GM19043 (cell line): ENCODE measurements at regions not wholly inside any gene's neighbourhood (a gene's known extent, or its start where the extent isn't known, plus 50 kb on each side); places are given as distances from the start of the nearest gene placed in this dataset.

Experiments used
- ATAC-seq: cut with Tn5 transposase; IDR thresholded peaks from one replicate; pipeline ENCODE4 v1.9.1; 2021; ENCODE audit warnings: low read depth; ENCODE audit not compliant: unreplicated experiment

DNA sequence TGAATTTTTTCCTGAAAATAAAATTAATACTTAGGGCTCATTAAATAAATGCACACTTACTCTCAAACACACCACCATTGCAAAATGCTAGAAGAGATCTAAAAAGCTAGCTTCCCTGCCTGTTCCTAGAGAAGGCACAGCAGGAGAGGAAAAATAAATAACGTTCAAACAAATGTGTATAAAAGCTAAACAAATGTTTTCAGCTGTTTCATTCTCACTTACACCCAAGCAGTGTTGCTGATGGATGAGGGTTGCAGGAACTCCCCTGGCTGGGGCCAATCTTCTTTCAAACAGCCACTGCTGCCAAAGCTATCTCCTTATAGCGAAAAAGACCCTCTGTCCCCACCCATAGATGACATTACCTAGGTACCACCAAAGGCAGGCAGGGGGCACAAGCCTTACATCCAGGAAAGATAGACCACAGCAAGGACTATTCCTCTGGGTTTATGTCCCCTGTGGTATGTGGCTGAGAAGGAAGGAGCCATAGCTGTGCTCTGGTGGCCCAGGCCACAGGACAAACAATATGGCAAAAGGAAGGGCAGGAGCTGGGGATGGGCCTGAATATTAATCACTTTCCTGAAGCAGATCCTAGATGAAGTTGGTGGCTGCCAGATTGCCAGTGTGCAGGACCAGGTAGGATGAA, 214.6 kb downstream of the TTC32 start:
- no peak for ATAC-seq

GRCh38 chr2:19686439-19686838, 215.3 kb downstream of the TTC32 start:
- ATAC-seq = no peak

- no peak for ATAC-seq
Observed at GRCh38 chr2:19685731-19686130, 216.1 kb downstream of the TTC32 start.

GRCh38 chr2:19684516-19684915, 217.3 kb downstream of the TTC32 start:
- no peak for ATAC-seq

DNA sequence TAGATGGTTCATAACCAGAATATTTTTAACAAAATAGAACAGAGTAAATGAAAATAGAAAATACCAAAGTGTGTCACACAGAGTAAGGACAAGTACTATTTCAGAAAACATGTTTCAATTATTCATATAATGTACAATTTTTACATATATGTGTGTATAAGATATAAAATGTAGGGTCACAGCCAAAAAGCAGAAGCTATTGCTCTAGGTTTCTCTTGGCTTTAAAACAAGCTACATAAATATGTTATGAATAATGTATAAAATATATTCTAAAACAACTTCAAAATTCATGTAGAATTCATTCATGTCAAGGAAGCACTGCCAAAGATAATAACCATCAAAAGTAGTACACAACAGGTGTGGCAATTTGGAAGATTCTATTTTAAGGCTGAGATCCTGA, 218.2 kb downstream of the TTC32 start:
- ATAC-seq = no peak

- no peak for ATAC-seq
Observed at GRCh38 chr2:19682493-19682892, 219.3 kb downstream of the TTC32 start.

GRCh38 chr2:19677825-19678518, 223.8 kb downstream of the TTC32 start:
- no peak for ATAC-seq

GRCh38 chr2:19677215-19677777, 224.5 kb downstream of the TTC32 start:
- no peak for ATAC-seq

DNA sequence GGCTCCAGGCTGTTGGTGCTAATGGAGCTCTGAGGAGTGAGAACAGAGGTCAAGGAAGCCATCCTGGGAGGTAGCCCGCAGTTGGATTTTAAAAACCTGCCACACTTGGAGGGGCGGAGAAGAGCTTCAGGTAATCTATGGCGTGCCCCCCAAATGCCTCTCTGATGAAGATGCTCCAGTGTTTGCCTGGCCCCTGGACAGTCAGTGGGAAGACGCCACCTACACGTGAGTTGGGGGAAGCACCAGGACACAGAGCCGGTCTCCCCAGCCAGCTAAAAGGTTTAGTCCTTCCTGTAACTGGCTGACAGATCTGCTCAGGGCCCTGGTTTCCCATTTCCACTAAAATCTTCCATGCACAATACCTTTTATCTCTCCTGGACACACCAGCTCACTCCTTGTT, 225.0 kb downstream of the TTC32 start:
- no peak for ATAC-seq

DNA sequence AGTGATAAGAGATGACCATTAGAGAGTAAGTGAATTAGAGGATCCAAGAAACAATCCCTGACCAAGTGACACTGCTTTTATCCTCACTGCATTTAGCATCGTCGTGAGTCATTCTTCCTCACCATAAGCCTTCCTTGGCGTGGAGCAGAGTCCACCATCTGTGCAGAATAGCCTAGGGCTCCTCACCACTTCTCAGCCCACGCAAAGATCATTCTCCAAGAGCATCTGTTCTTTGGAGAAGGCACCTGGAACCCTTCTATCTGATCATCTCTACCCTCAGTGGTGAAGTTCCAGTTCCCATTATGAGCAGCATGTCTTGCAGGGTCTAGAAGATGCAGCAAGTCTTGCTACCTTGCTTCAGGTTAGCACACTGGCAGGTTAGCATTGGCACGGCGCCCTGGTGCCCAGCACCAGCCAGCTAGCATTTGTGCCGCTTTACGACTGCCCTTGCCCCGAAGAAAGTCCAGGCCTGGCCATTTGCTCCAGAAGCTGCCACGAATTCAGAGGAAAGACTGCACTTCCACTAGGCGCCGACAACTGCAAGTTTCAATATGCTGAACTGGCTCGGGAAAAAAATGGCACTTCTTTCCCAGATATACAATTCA, 225.8 kb downstream of the TTC32 start:
- ATAC-seq = no peak

DNA sequence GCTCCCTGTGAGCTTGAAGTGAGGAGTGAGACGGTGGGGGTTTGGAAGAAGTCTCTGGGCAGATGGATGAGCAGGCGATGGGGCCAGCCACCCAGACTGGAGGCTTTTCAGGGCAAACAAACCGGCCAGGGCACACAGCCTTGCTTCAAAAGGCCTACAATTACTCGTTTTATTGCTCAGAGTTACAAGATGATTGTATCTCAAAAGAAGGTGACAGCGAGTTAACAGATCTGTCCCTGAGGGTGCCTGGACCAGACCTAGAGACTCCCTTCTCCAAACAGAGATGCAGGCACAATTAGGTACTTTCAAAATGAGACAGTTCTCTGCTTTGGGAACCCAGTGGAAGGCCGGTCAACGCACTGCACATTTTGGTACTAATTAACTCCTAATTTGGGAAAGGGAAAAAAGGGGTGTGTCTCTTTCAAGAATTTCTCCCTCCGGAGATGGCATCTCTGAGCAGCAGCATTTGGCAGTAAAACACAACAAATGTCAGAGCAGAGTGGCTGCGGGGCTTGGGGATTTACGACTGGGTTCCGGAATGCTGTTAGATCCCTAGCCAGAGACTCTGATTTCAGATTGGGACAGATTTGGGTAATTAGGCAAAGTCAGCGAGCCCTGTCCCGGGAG, 226.7 kb downstream of the TTC32 start:
- no peak for ATAC-seq

DNA sequence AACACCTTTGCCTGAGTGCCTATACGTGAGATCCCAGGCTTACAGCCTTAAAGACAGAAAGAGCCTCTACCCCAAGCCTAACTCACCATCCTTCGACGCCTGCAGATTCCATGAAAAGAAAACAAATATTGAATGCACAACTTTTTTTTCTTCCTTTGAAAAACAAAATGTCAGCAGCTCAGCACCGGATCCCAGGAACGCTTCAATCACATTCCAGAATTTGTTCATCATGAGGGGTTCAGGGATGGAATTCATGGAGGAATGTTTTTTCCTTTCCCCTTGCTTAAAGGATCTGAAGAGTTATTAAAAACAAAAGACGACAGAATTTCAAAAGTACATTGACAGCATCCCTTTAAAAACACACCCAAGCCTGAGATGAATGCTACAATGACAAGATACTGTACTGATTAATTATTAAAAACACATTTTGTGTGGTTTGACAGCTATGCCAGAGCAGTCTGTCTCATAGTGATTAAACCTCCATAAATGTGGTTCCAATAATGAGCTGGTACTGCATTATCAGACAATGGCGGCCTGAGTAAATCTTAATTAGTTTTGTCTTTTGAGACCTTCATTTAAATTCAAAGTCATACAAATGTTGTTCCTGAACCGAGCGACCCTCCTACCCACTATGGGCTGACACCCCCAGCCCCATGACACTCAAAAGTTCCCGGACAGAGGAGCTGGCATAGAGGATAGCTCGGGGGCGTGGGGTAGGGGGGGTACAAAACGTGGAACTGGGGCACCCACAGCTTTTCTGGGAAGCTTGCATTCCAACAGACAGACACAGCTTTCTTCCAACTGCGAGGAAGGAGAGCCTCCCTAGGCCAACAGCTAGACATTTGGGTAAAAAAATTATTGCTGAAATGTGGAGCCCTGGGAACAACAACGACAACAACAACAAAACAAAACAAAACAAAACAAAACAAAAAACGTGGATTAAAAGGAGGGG, 227.5 kb downstream of the TTC32 start:
- ATAC-seq = no peak

DNA sequence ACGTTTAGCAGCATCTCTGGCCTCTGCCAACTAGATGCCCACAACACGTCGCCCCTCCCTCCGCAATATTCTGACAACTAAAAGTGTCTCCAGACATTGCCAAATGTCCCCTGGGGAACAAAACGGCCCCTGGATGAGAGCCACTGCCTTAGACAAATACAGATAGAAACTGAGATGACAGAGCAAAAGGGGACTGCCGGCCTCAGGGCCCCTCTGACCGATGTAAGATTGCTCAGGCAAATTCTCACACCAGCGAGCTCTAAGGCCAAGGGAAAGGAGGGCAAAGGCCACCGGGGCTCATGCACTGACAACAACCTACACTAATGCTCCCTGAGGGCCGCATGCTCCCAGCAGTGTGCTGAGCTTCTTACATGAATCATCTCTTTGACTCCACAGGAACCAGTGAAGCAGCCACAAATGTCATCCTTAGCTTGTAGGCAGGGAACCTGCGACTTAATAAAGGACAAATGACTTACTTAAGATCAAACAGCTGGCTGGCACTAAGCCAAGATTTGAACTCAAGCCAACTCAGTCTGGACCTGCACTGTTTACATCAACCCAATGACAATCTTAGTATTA, 228.5 kb downstream of the TTC32 start:
- no peak for ATAC-seq

DNA sequence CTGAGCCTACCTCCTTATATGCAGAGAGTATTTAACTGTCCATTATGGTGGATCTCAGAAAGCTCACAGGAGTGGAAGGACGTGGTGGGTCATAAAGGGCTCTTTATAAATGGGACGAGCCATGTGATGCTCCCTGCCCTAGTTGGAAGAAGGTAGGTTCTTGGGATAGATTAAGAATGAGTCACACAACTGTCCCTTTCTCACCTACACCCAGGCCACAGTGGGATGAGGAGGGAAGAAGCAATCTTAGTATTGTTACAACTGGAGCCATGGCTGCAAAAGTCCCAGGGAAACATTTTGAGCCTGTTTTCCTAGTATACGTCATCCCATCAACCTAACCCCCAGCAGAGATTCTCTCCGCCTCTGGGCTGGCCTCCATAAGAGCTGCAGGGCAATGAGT, 229.9 kb downstream of the TTC32 start:
- ATAC-seq = no peak

- no peak for ATAC-seq
Observed at GRCh38 chr2:19671311-19671710, 230.5 kb downstream of the TTC32 start.

DNA sequence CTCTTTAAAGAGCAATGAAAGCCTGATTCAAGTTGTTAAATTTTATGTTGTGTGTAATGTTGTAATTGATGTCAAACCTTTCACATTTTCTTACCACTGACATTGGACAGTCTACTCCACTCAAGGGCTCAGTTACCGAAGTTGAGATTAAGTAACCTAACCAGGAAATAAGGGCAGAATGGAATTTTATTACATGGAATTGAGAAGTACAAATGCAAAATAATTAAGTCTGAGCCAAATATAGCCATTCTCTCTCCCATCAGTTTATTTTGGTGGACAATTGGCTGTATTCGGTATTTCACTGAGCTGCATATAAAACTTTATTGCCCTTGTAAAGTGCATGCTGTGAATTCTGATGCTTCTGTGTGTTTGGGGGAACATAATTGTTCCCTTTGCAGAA, 231.5 kb downstream of the TTC32 start:
- no peak for ATAC-seq

- ATAC-seq = no peak
Observed at GRCh38 chr2:19669559-19669958, 232.2 kb downstream of the TTC32 start.

DNA sequence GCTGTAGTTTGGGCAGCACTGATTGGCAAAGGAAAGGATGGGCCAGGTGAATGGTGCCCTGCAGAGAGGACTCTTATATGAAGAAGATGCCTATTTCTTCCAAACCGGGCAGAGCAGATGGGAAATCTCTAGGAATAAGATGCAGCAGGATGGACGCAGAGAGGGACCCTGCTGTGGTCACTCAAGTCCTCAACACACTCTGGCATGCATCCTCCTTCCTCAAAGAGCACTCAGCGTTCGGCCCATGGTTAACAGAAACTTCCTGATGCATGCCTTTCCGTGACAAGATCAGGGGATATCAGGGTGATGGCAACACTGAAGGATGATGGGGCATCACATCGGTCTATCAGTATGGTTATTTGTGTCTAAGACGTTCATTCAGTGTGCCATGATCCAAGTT, 232.7 kb downstream of the TTC32 start:
- no peak for ATAC-seq

- ATAC-seq = no peak
Observed at GRCh38 chr2:19667536-19667949, 234.2 kb downstream of the TTC32 start.

GRCh38 chr2:19667085-19667484, 234.7 kb downstream of the TTC32 start:
- no peak for ATAC-seq
